HG02642 (cell line): ENCODE measurements at regions not wholly inside any gene's neighbourhood (a gene's known extent, or its start where the extent isn't known, plus 50 kb on each side); places are given as distances from the start of the nearest gene placed in this dataset.

Experiments
- ATAC-seq: cut with Tn5 transposase; IDR thresholded peaks from one replicate; pipeline ENCODE4 v1.9.1; 2021; ENCODE audit warnings: mild to moderate bottlenecking; ENCODE audit not compliant: unreplicated experiment, poor library complexity

- ATAC-seq: no peak
Measured at GRCh38 chr21:41689289-41689583, 77.6 kb downstream of the RIPK4 start.

- ATAC-seq: no peak
Measured at GRCh38 chr21:41687633-41688032, 79.2 kb downstream of the RIPK4 start.

GRCh38 chr21:41686664-41687063 is 80.2 kb downstream of the RIPK4 start:
- no peak for ATAC-seq

- ATAC-seq: no peak
Measured at GRCh38 chr21:41685511-41686149, 81.2 kb downstream of the RIPK4 start.

- no peak for ATAC-seq
Measured at GRCh38 chr21:41684381-41685245, 82.2 kb downstream of the RIPK4 start.

GRCh38 chr21:41683815-41684214 is 83.0 kb downstream of the RIPK4 start:
- ATAC-seq: no peak

GRCh38 chr21:41682719-41683179 is 84.1 kb downstream of the RIPK4 start:
- ATAC-seq: no peak

GRCh38 chr21:41681939-41682718 is 84.7 kb downstream of the RIPK4 start:
- no peak for ATAC-seq

GRCh38 chr21:41681348-41681801 is 85.5 kb downstream of the RIPK4 start:
- ATAC-seq: no peak

GRCh38 chr21:41680444-41681347 is 86.2 kb downstream of the RIPK4 start:
- no peak for ATAC-seq

- ATAC-seq: no peak
Measured at GRCh38 chr21:41678924-41679318, 87.9 kb downstream of the RIPK4 start.

GRCh38 chr21:41678016-41678923 is 88.6 kb downstream of the RIPK4 start:
- no peak for ATAC-seq

GRCh38 chr21:41677671-41678015 is 89.2 kb downstream of the RIPK4 start:
- no peak for ATAC-seq

GRCh38 chr21:41676198-41676597 is 90.7 kb downstream of the RIPK4 start:
- ATAC-seq: no peak

- ATAC-seq: no peak
Measured at GRCh38 chr21:41675574-41675973, 91.3 kb downstream of the RIPK4 start.

GRCh38 chr21:41674402-41674801 is 92.5 kb downstream of the RIPK4 start:
- ATAC-seq: no peak

GRCh38 chr21:41673596-41674335 is 93.1 kb downstream of the RIPK4 start:
- ATAC-seq: no peak

GRCh38 chr21:41673071-41673470 is 93.8 kb downstream of the RIPK4 start:
- no peak for ATAC-seq
